ENCODE measurements at regions not wholly inside any gene's neighbourhood (a gene's known extent, or its start where the extent isn't known, plus 50 kb on each side); places are given as distances from the start of the nearest gene placed in this dataset.

- intact Hi-C loops (cut with micrococcal nuclease; ENCODE audit: unreplicated experiment), result no loop called here
- no peak overlapping the region for H3K4me3 Mint-ChIP-seq (ENCODE audit: unreplicated experiment)
- CTCF ChIA-PET, result no interaction called here
- peaks cover 10% of the 10 kb centered on the region for H3K9me3 Mint-ChIP-seq (ENCODE audit: unreplicated experiment)
- no peak overlapping the region for H3K4me3 ChIP-seq (ENCODE audit: low read depth, low read length)
- peaks cover 9% of the 10 kb centered on the region for H3K4me1 ChIP-seq
- H3K36me3 ChIP-seq (ENCODE audit: control insufficient read depth, insufficient read depth, low read length), result no peaks in the 10 kb centered on the region
- DNase-seq, result no peak
- BruUV-seq (replicated peaks), result no TSS peak
- H3K9me3 ChIP-seq, result no peaks in the 10 kb centered on the region
- H3K4me1 Mint-ChIP-seq (ENCODE audit: low read depth, unreplicated experiment), result peaks cover 17% of the 10 kb centered on the region
- TF ChIP-seq CTCF (IDR thresholded peaks at IDR 0.05; ENCODE audit: insufficient read depth in 1 of 2, low read depth in 1 of 2, low read length in 1 of 2, severe bottlenecking in 1 of 2, unreplicated experiment in 1 of 2), result no peak
- no peaks in the 10 kb centered on the region for H3K27me3 Mint-ChIP-seq (ENCODE audit: insufficient read depth, unreplicated experiment)
- POLR2A ChIA-PET, result no interaction called here
- H3K27ac Mint-ChIP-seq (ENCODE audit: unreplicated experiment), result no peak overlapping the region
- H3K27me3 ChIP-seq (replicated peaks; ENCODE audit: control insufficient read depth, insufficient read depth, low read length), result no peaks in the 10 kb centered on the region
- no peaks in the 10 kb centered on the region for H3K36me3 Mint-ChIP-seq (ENCODE audit: insufficient read depth, unreplicated experiment)
These were observed 1429.3 kb upstream of the LRRTM3 start for GRCh38 chr10:65496541-65496940.

GRCh38 chr10:65497837-65498236 is 1428.0 kb upstream of the LRRTM3 start:
- Histone ChIP-seq H3K9me3 (0 out of 2 replicates have a peak, but pooled peaks cover 6% of the 10 kb centered on the region), H3K4me1 (peaks cover 17% of the 10 kb centered on the region), H3K4me3 (ENCODE audit: low read depth, low read length) (no peak overlapping the region), H3K27me3 (replicated peaks; ENCODE audit: control insufficient read depth, insufficient read depth, low read length) (no peaks in the 10 kb centered on the region), H3K36me3 (ENCODE audit: control insufficient read depth, insufficient read depth, low read length) (no peaks in the 10 kb centered on the region)
- Mint-ChIP-seq H3K9me3 (ENCODE audit: unreplicated experiment) (peaks cover 10% of the 10 kb centered on the region), H3K4me3 (ENCODE audit: unreplicated experiment) (no peak overlapping the region), H3K36me3 (ENCODE audit: insufficient read depth, unreplicated experiment) (no peaks in the 10 kb centered on the region), H3K4me1 (ENCODE audit: low read depth, unreplicated experiment) (peaks cover 17% of the 10 kb centered on the region), H3K27ac (ENCODE audit: unreplicated experiment) (no peak overlapping the region), H3K27me3 (ENCODE audit: insufficient read depth, unreplicated experiment) (no peaks in the 10 kb centered on the region)
- no TSS peak for BruUV-seq (replicated peaks)
- TF ChIP-seq CTCF (IDR thresholded peaks at IDR 0.05; ENCODE audit: insufficient read depth in 1 of 2, low read depth in 1 of 2, low read length in 1 of 2, severe bottlenecking in 1 of 2, unreplicated experiment in 1 of 2), result no peak
- no peak for DNase-seq
- ChIA-PET CTCF (no interaction called here), POLR2A (no interaction called here)
- intact Hi-C loops (cut with micrococcal nuclease; ENCODE audit: unreplicated experiment), result no loop called here

GRCh38 chr10:65500716-65501115 is 1425.1 kb upstream of the LRRTM3 start:
- Mint-ChIP-seq H3K27me3 (ENCODE audit: insufficient read depth, unreplicated experiment) (no peaks in the 10 kb centered on the region), H3K27ac (ENCODE audit: unreplicated experiment) (no peak overlapping the region), H3K4me3 (ENCODE audit: unreplicated experiment) (no peak overlapping the region), H3K36me3 (ENCODE audit: insufficient read depth, unreplicated experiment) (no peaks in the 10 kb centered on the region), H3K4me1 (ENCODE audit: low read depth, unreplicated experiment) (peaks cover 20% of the 10 kb centered on the region), H3K9me3 (ENCODE audit: unreplicated experiment) (peaks cover 16% of the 10 kb centered on the region)
- Histone ChIP-seq H3K9me3 (0 out of 2 replicates have a peak, but pooled peaks cover 6% of the 10 kb centered on the region), H3K4me3 (ENCODE audit: low read depth, low read length) (no peak overlapping the region), H3K4me1 (peaks cover 17% of the 10 kb centered on the region), H3K36me3 (ENCODE audit: control insufficient read depth, insufficient read depth, low read length) (no peaks in the 10 kb centered on the region), H3K27me3 (replicated peaks; ENCODE audit: control insufficient read depth, insufficient read depth, low read length) (no peaks in the 10 kb centered on the region)
- no peak for TF ChIP-seq CTCF (IDR thresholded peaks at IDR 0.05; ENCODE audit: insufficient read depth in 1 of 2, low read depth in 1 of 2, low read length in 1 of 2, severe bottlenecking in 1 of 2, unreplicated experiment in 1 of 2)
- intact Hi-C loops (cut with micrococcal nuclease; ENCODE audit: unreplicated experiment), result loop anchor here (1.0 kb wide), 1 partner anchor 18 kb away; no protein-coding TSS in a partner anchor
- BruUV-seq (replicated peaks), result no TSS peak
- ChIA-PET POLR2A (no interaction called here), CTCF (no interaction called here)
- no peak for DNase-seq

Data from Caco-2 (cell line).